ENCODE measurements at regions not wholly inside any gene's neighbourhood (a gene's known extent, or its start where the extent isn't known, plus 50 kb on each side); places are given as distances from the start of the nearest gene placed in this dataset.

GRCh38 chr13:73366241-73366640 lies 307.4 kb downstream of the KLF5 start:
- no peak for DNase-seq

- DNase-seq, result no peak
Measured at GRCh38 chr13:73365681-73366080, 306.9 kb downstream of the KLF5 start.

- DNase-seq, result no peak
Measured at GRCh38 chr13:73365252-73365651, 306.4 kb downstream of the KLF5 start.

DNA sequence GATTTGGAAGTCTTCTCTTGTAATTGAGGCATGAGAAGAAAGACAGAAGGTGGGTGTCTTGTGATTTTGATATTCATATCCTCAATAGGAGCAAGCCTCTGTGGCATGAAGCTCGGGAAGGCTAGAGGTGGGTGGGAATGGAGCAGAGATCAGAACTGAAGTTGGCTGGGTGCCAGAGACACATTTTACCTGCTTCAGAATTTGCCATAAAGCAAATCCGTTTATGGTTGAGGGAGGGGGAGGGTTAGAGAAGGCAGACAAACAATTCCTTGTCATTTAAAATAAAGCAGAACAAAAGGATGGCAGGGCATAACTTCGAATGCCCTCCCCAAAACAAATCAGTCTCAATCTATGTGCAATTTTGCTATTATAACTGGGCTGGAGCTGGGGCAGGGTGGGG lies 305.9 kb downstream of the KLF5 start:
- DNase-seq, result no peak

- DNase-seq, result no peak
Measured at GRCh38 chr13:73358606-73359095, 299.8 kb downstream of the KLF5 start.

DNA sequence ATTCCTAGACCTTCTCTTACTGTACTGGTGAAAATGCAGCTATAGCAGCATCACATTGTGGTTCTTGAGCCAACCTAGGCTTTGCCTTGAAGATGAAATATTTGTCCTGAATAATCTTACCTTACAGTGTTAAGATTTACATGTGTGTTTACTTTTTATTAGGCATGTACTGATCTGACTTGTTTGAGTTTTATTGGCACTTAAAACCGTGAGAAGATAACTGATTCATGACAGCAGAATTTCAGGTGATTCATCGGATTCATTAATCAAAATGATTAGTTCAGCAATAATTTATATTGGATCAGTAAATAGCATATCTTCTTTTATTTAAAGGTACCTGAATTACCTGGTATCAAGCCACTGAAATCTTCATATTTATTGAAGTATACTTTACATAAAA lies 296.3 kb downstream of the KLF5 start:
- DNase-seq, result no peak

DNA sequence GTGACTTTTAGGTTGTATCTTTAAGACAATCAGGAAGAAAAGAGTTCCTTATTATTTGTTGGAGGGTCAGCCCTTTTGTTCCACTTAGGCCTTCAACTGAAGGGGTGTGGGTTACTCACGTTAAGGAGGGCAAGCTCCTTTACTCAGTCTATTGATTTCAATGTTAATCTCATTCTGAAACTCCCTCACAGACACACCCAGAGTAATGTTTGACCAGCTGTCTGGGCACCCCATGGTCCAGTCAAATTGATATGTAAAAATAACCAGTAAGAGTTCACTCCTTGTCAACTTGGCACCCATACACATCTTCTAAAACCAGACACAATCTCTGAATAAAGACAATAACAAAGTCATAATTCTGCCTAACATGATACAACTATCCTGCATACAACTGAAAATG lies 292.9 kb downstream of the KLF5 start:
- no peak for DNase-seq

GRCh38 chr13:73341748-73342147 lies 282.9 kb downstream of the KLF5 start:
- DNase-seq, result no peak

DNA sequence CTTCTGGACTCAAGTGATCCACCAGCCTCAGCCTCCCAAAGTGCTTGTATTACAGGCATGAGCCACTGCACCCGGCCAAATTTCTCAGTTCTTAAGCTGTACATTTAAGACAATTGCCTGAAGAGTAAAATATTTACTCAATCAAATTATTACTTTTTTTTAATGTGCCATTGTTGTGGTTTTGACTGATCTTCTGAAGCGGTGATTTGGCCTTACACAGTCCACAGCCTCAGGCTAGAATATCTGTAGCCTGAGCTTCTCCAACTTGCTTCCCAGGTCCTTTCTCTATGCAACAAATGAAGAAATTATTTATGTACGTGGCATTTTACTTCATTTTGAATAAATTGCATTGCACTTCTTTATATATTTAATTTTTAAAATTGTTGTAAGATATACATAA lies 281.3 kb downstream of the KLF5 start:
- DNase-seq, result no peak

DNA sequence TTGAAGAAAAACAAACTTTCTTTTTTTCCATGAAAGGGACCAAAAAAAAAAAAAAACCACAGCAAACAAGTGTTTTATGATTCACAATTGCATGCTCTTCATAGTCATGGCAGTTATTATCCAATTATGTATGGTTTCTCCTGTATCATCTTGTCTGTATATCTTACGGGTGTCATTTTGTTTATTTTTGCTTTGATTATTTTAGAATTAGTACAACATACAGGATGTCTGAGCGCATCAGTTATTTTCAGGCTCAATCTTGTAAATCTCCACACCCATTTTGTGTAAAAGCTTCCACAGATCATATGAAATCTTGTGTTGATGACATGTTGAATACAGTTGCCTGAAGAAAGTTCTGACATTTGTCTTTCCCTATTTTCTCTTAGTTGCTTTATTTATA lies 280.3 kb downstream of the KLF5 start:
- no peak for DNase-seq

GRCh38 chr13:73338389-73338788 lies 279.6 kb downstream of the KLF5 start:
- no peak for DNase-seq

GRCh38 chr13:73337532-73337931 lies 278.7 kb downstream of the KLF5 start:
- DNase-seq, result no peak

GRCh38 chr13:73336773-73337172 lies 278.0 kb downstream of the KLF5 start:
- no peak for DNase-seq

- no peak for DNase-seq
Measured at GRCh38 chr13:73335944-73336343, 277.1 kb downstream of the KLF5 start.

DNA sequence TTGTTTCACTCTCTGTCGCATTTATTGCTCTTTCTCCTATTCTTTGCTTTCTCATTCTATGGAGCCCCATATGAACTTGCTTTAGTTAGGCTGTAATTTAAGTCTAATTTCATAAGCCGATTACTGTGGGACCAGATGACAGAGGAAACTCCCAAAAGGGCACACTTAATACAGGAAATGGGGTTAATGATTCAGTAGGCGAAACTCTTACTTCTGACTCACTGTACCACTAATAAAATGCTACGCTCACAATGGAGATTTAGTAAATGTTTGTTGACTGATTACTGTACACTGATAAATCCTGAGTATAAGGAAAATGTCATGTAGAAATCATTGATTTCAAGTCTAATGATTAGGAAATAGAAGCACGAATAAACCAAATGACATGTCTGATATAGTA lies 276.4 kb downstream of the KLF5 start:
- DNase-seq, result no peak

DNA sequence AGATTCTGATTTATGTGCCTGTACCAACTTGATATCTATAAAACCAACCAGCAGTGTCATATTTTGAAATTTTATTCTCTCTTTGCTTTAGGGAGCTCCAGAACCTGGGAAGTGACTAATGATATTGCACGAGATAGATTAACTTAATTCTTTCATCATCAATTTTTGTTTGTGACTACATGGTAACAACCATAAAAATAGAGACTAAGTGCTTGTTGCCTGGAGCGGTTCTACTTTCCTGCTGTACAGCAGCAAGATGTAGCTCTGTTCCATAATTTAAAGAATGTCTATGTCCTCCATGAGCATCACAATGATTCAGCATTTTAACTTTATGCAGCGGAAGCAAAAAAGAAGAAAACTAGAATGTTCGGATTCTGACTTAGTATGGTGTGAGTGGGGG lies 275.6 kb downstream of the KLF5 start:
- DNase-seq, result no peak

DNA sequence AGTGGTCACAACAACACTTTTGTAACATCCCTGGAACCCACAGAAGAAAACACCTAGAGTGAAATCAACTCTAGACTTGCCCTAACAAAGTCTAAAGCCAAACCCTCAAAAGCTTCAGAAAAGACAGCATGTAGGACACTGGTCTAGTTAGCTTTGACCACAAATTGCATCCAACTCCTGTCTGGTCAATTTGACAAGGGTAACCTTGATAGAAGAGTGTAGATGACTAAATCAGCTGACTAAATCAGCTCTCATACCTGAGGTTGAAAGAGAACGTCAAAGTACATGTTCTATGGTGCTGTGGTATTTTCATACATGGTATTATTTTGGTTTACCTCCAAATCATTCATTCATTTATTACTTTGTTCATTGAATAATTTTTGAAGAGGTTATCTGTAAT lies 272.8 kb downstream of the KLF5 start:
- no peak for DNase-seq

DNA sequence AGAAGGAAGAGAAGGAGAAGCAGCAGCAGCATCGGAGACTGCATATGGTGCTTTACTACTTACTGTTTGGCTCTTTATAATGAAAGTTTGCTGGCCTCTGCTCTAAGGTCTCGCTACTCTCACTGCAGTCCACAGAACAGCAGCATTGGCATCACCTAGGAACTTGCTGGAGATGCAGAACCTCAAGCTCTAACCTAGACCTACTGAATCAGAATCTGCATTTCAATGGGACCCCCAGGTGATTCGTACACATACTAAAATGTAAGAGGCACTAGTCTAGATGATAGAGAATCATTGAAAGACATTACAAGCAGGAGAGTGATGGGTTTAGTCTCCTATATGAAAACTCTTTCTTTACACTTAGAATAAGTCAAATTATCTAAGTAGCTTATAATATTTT lies 270.6 kb downstream of the KLF5 start:
- DNase-seq, result no peak

GRCh38 chr13:73327579-73327978 lies 268.8 kb downstream of the KLF5 start:
- DNase-seq, result no peak

DNA sequence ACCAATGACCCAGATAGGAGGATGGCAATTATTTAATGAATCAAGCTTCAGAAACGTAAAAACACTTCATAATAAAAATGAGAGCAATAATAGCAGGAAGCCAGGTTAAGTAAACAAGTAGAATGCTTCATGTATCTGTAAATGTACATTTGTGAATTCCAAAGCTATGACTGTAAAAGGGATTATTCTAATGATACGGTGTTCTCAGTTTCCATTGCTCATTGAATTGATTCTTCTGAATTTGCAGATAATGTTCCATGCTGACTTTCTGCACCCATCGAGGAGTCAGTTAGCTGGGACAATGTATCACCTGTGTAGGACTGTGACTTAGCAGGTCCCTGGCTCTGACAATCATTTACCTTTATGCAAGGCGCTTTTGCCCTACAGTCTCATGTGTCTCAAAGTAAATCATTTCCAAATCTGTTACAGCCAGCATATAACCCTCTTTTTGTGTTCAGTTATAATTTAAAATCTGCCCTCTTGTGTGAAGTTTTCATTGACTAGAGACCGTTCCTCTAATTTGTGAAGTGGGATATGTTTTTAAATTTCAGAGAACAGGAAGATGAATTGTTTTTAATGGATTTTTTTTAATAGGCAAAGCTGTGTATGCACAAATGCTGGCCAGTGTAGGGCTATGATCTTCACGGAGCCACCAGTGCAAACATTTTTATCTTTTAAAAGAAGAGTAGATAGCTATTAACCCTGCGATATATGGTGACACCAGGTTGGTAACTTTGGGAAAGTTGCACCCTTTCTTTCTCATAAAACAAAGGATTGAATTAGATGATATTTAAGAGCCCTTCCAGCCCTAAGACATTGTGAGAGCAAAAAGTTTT lies 267.1 kb downstream of the KLF5 start:
- no peak for DNase-seq

DNA sequence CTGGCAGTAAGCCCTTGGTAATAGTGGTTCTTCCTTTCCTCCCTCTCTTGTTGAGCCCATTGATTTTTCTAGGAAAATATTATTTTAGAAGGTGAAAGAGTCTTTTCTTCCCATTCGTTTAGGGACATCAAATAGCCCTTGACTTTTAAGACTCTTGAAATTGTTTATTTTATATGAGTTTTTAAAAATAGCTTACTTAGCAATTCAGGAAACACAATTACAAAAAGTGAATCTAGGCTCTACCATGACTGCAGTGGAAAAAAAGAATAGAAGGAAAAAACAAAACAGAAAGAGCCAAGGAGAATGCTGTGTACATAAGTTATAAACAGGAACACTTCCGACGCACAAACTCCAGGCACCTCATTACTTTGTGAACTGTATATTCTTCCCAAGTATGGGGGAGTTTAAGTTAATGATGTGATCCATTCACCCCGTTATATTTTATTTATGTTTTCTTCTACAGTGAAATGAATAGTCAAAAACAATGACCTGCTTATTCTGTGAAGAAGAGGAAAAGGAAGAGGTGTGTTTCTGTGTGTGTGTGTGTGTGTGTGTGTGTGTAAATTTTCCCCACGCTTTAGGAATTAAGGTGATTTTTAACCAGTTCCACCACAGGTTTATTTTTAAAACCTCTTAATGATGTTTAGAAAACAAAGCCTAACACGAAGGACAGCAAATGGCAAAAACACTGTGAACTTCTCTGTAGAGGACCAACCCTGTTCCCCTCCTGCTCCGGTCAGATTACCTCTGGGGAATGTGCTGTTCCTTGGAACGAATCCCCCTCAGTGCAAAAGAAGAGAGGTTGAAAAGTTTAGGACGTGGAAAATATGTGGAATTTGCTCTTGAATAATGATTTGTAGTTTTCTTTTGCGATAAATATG lies 266.3 kb downstream of the KLF5 start:
- DNase-seq, result no peak

DNA sequence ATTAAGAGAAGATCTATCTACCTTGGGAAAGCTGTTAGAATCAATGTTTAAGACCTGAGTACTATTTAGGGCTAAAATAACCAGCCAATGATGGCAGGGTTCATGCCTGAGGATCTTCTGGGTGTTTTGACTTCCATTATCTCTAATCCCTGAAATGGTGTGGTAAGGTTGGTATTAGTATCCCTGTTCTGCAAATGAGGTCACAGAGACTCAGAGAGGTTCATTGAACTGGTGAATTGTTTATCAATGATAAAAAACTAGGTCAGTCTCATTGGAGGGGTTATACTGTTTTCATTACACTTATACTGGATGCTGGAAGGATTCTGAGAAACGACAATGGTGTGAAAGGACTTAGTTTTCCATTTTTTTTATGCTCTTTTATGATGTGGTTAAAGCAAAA lies 264.8 kb downstream of the KLF5 start:
- DNase-seq, result no peak

- no peak for DNase-seq
Measured at GRCh38 chr13:73321043-73321442, 262.2 kb downstream of the KLF5 start.

- DNase-seq, result no peak
Measured at GRCh38 chr13:73317140-73317539, 258.3 kb downstream of the KLF5 start.

Measured in activated naive CD4-positive, alpha-beta T cell treated with Interleukin-2 at 50 U/mL for 16 hours (primary cell).